Right lobe of liver (tissue), 6 donors: ENCODE measurements at regions not wholly inside any gene's neighbourhood (a gene's known extent, or its start where the extent isn't known, plus 50 kb on each side); places are given as distances from the start of the nearest gene placed in this dataset.

Source experiments
- ATAC-seq, 4 donors: fragments of 200-7000 bp; cut with Tn5 transposase; one replicate each; pipeline ENCODE4 v1.9.1; 2020; ENCODE audit warnings: mild to moderate bottlenecking in 4 of 4, moderate library complexity in 4 of 4
- DNase-seq, 3 donors: peaks; one replicate each; pipeline ENCODE4 v3.0.0-alpha.2; 2020
- H3K27ac ChIP-seq, 3 donors: fragments of 200-600 bp; one replicate each; pipeline ENCODE4 v1.8.0; 2022
- H3K27me3 ChIP-seq, 2 donors: fragments of 200-600 bp; one replicate each; pipeline ENCODE4 v1.8.0; 2022
- H3K36me3 ChIP-seq, 4 donors: fragments of 200-600 bp; sonication (generic) in 1 of 4; one replicate each; pipeline versions ENCODE4 v1.5.1 to v1.8.0; 2017 to 2022; ENCODE audit warnings: control low read depth in 1 of 4
- H3K4me1 ChIP-seq, 4 donors: fragments of 200-600 bp; sonication (generic) in 1 of 4; one replicate each; pipeline versions ENCODE4 v1.5.1 to v1.8.0; 2017 to 2022; ENCODE audit warnings: control low read depth in 1 of 4
- H3K4me3 ChIP-seq, 3 donors: fragments of 200-600 bp; one replicate each; pipeline ENCODE4 v1.8.0; 2022
- H3K9me3 ChIP-seq, 4 donors: fragments of 200-600 bp; sonication (generic) in 1 of 4; one replicate each; pipeline versions ENCODE4 v1.5.1 to v1.8.0; 2017 to 2022; ENCODE audit warnings: control low read depth in 1 of 4
- CTCF ChIP-seq, 4 donors: fragments of 200-600 bp in 3 of 4; fragments of 450-650 bp in 1 of 4; IDR thresholded peaks; one replicate each; pipeline versions ENCODE4 v1.5.1 to v1.8.0; 2016 to 2022; ENCODE audit warnings: antibody characterized with exemption in 4 of 4, mild to moderate bottlenecking in 2 of 4
- POLR2A ChIP-seq: fragments of 450-650 bp; IDR thresholded peaks from one replicate; pipeline ENCODE4 v1.6.1; 2017; ENCODE audit warnings: antibody characterized with exemption, mild to moderate bottlenecking
- WGBS: methylation state at CpG from one replicate; pipeline ENCODE4 v1.1.6; 2018; ENCODE audit warnings: low coverage, low lambda C conversion rate; ENCODE audit not compliant: insufficient coverage; ENCODE audit errors: missing lambda C conversion rate; 5-methylcytosine and 5-hydroxymethylcytosine counted together
- intact Hi-C, 2 donors: fragments of 100-400 bp; cut with DNase I; formaldehyde crosslinking; loops; one replicate each; pipeline versions ENCODE4 v1.11.2 to v1.14.1; 2022
- donor health status: DM: no; HTN: yes; CAD: no.
- donor health status: DM: no; HTN: no; CAD: no.
- donor health status: DM: no; HTN: no; CAD: no.
- donor health status: DM: no; HTN: yes; CAD: no.
- donor health status: DM: no; HTN: yes; CAD: no.

GRCh38 chr10:108352771-108353170 lies 1188.3 kb upstream of the SORCS1 start:
- intact Hi-C loops, result no loop called here
- no peaks in the 10 kb centered on the region for H3K9me3 ChIP-seq
- 36% methylated on average over 2 of the region's 2 CpGs for WGBS
- H3K27me3 ChIP-seq, result no peaks in the 10 kb centered on the region
- H3K4me3 ChIP-seq, result no peak overlapping the region
- no peak overlapping the region for H3K27ac ChIP-seq
- H3K36me3 ChIP-seq, result no peaks in the 10 kb centered on the region
- no peaks in the 10 kb centered on the region for H3K4me1 ChIP-seq
- TF ChIP-seq POLR2A, result no peak
- ATAC-seq, result no peak
- DNase-seq, result no peak

- 54% methylated on average over 2 of the region's 2 CpGs for WGBS
- intact Hi-C loops, result no loop called here
- DNase-seq (no peak), ATAC-seq (no peak)
- Histone ChIP-seq H3K27ac (no peak overlapping the region), H3K27me3 (no peaks in the 10 kb centered on the region), H3K9me3 (no peaks in the 10 kb centered on the region), H3K36me3 (no peaks in the 10 kb centered on the region), H3K4me3 (no peak overlapping the region), H3K4me1 (no peaks in the 10 kb centered on the region)
- no peak for TF ChIP-seq CTCF (IDR thresholded peaks at IDR 0.05)
These were observed 1183.7 kb upstream of the SORCS1 start for GRCh38 chr10:108348215-108348614.

- no peaks in the 10 kb centered on the region for H3K4me1 ChIP-seq
- H3K9me3 ChIP-seq, result no peaks in the 10 kb centered on the region
- H3K27me3 ChIP-seq, result no peaks in the 10 kb centered on the region
- H3K36me3 ChIP-seq, result no peaks in the 10 kb centered on the region
- H3K4me3 ChIP-seq, result no peak overlapping the region
- DNase-seq (no peak), ATAC-seq (no peak)
- H3K27ac ChIP-seq, result no peak overlapping the region
- no peak for TF ChIP-seq CTCF (IDR thresholded peaks at IDR 0.05)
- TF ChIP-seq POLR2A, result no peak
- intact Hi-C loops, result no loop called here
- 55% methylated on average over 3 of the region's 3 CpGs for WGBS
These were observed 1181.6 kb upstream of the SORCS1 start for GRCh38 chr10:108346066-108346465.

GRCh38 chr10:108338146-108338545 lies 1173.6 kb upstream of the SORCS1 start:
- Histone ChIP-seq H3K27ac (no peak overlapping the region), H3K4me1 (no peaks in the 10 kb centered on the region), H3K36me3 (no peaks in the 10 kb centered on the region), H3K4me3 (no peak overlapping the region), H3K9me3 (no peaks in the 10 kb centered on the region), H3K27me3 (no peaks in the 10 kb centered on the region)
- intact Hi-C loops, result no loop called here
- TF ChIP-seq POLR2A (no peak), CTCF (IDR thresholded peaks at IDR 0.05) (no peak)
- ATAC-seq (no peak), DNase-seq (no peak)

- Histone ChIP-seq H3K9me3 (no peaks in the 10 kb centered on the region), H3K27ac (no peak overlapping the region), H3K4me3 (no peak overlapping the region), H3K27me3 (no peaks in the 10 kb centered on the region), H3K36me3 (no peaks in the 10 kb centered on the region), H3K4me1 (no peaks in the 10 kb centered on the region)
- intact Hi-C loops, result no loop called here
- ATAC-seq (no peak), DNase-seq (no peak)
- TF ChIP-seq CTCF (IDR thresholded peaks at IDR 0.05) (no peak), POLR2A (no peak)
These were observed 1172.3 kb upstream of the SORCS1 start for GRCh38 chr10:108336836-108337235.
